Activated naive CD8-positive, alpha-beta T cell treated with anti-CD3 and anti-CD28 coated beads for 36 hours (primary cell): ENCODE measurements at regions not wholly inside any gene's neighbourhood (a gene's known extent, or its start where the extent isn't known, plus 50 kb on each side); places are given as distances from the start of the nearest gene placed in this dataset.
"Not testable (repeated sequence)": the region's sequence is repeated elsewhere in the genome, so short reads cannot be mapped to it uniquely, and the experiment has no call there.

ENCODE experiments used
- DNase-seq: peaks from one replicate; pipeline ENCODE4 v3.0.0; 2021
- H3K27ac Mint-ChIP-seq: one replicate; pipeline ENCODE4 v1.8.0; 2022; ENCODE audit warnings: mild to moderate bottlenecking, moderate library complexity, mixed read lengths
- H3K27me3 Mint-ChIP-seq: one replicate; pipeline ENCODE4 v1.8.0; 2022; ENCODE audit warnings: mild to moderate bottlenecking, mixed read lengths
- H3K36me3 Mint-ChIP-seq: one replicate; pipeline ENCODE4 v1.8.0; 2021; ENCODE audit warnings: mild to moderate bottlenecking, mixed read lengths
- H3K4me1 Mint-ChIP-seq: one replicate; pipeline ENCODE4 v1.8.0; 2021; ENCODE audit warnings: mixed read lengths
- H3K4me3 Mint-ChIP-seq: one replicate; pipeline ENCODE4 v1.8.0; 2022; ENCODE audit warnings: mild to moderate bottlenecking, moderate library complexity, mixed read lengths
- H3K9me3 Mint-ChIP-seq: one replicate; pipeline ENCODE4 v1.8.0; 2022; ENCODE audit warnings: mixed read lengths

GRCh38 chr4:132132433-132132832 is 1016.7 kb upstream of the PCDH10 start:
- Mint-ChIP-seq H3K27me3 (no peaks in the 10 kb centered on the region), H3K36me3 (no peaks in the 10 kb centered on the region), H3K27ac (no peak overlapping the region), H3K4me1 (no peaks in the 10 kb centered on the region), H3K9me3 (peaks cover 2% of the 10 kb centered on the region), H3K4me3 (no peak overlapping the region)
- no peak for DNase-seq

- Mint-ChIP-seq H3K27me3 (no peaks in the 10 kb centered on the region), H3K4me1 (no peaks in the 10 kb centered on the region), H3K9me3 (no peaks in the 10 kb centered on the region), H3K4me3 (no peak overlapping the region), H3K36me3 (no peaks in the 10 kb centered on the region), H3K27ac (no peak overlapping the region)
- no peak for DNase-seq
Observed at GRCh38 chr4:132169660-132170059, 979.4 kb upstream of the PCDH10 start.

GRCh38 chr4:132180020-132180427 is 969.1 kb upstream of the PCDH10 start:
- H3K27ac Mint-ChIP-seq: no peak overlapping the region
- H3K9me3 Mint-ChIP-seq: peaks cover 3% of the 10 kb centered on the region
- H3K4me1 Mint-ChIP-seq: no peaks in the 10 kb centered on the region
- H3K27me3 Mint-ChIP-seq: no peaks in the 10 kb centered on the region
- H3K36me3 Mint-ChIP-seq: no peaks in the 10 kb centered on the region
- no peak for DNase-seq
- no peak overlapping the region for H3K4me3 Mint-ChIP-seq

DNA sequence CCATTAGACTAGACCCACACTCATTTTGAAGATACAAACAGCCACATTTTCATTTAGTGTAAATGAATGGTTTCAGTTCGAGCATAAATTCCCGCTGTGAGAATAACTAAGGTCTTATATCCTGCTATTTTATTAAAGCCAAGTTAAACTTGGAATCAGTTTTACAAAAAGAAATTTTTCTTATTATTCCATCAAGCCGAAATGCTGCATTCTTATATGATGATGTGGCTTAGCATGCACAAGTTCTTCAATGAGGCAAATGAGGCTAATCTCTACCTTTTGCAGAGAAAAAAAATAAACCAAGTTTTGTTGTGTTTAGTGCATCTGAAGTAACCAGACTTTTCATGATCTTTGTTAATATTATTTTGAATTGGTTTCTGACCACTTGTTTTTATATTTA is 953.9 kb upstream of the PCDH10 start:
- DNase-seq: no peak
- no peaks in the 10 kb centered on the region for H3K4me1 Mint-ChIP-seq

GRCh38 chr4:132203618-132204017 is 945.5 kb upstream of the PCDH10 start:
- no peak overlapping the region for H3K27ac Mint-ChIP-seq
- no peaks in the 10 kb centered on the region for H3K36me3 Mint-ChIP-seq
- no peak for DNase-seq

More for the DNA sequence above, 953.9 kb upstream of the PCDH10 start:
- no peaks in the 10 kb centered on the region for H3K36me3 Mint-ChIP-seq
- H3K4me3 Mint-ChIP-seq: no peak overlapping the region
- H3K9me3 Mint-ChIP-seq: peaks cover 1% of the 10 kb centered on the region
- H3K27me3 Mint-ChIP-seq: no peaks in the 10 kb centered on the region
- no peak overlapping the region for H3K27ac Mint-ChIP-seq

DNA sequence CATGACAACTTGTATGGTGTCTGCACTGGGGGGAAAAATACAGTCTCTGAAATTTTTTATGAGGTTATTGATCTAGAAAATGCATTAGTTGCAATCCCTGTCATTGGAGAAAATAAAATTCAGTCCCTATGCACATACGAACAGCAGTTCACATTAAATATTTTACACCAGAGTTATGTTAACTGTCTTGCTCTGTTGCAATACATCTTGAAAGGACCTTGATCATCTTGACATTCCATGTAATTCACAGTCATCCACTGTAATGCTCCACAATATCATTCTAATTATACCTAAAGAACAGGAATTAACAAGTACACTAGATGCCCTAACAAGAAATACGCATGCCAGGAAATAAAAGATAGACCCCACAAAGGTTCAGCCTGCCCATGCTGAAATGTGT is 934.6 kb upstream of the PCDH10 start:
- DNase-seq: no peak
- H3K4me3 Mint-ChIP-seq: no peak overlapping the region
- H3K36me3 Mint-ChIP-seq: no peaks in the 10 kb centered on the region
- no peaks in the 10 kb centered on the region for H3K9me3 Mint-ChIP-seq
- H3K27ac Mint-ChIP-seq: no peak overlapping the region
- H3K27me3 Mint-ChIP-seq: no peaks in the 10 kb centered on the region
- no peaks in the 10 kb centered on the region for H3K4me1 Mint-ChIP-seq

More at GRCh38 chr4:132203618-132204017, 945.5 kb upstream of the PCDH10 start:
- H3K4me3 Mint-ChIP-seq: no peak overlapping the region
- no peaks in the 10 kb centered on the region for H3K27me3 Mint-ChIP-seq
- H3K9me3 Mint-ChIP-seq: peaks cover 2% of the 10 kb centered on the region
- no peaks in the 10 kb centered on the region for H3K4me1 Mint-ChIP-seq

DNA sequence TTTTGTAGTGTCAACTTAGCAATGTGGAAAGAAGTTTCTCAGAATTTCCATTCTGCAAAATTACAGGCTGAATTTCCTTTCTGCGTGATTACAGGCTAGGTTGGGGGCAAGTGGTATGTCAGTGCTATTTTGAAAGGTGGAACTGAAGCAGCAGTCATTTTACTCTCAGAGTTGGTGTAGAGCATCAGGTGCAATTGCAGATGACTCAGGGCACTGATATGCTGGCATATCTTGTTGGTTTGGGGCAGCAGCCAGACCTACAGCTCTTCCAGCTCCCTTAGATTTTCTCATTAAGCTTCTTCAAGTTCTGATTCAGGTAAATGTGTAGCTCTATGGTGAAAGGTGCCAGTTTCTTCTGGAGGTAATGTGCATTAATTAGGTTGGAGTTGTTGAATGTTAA is 930.7 kb upstream of the PCDH10 start:
- Mint-ChIP-seq H3K9me3 (no peaks in the 10 kb centered on the region), H3K36me3 (no peaks in the 10 kb centered on the region), H3K27ac (no peak overlapping the region), H3K4me3 (no peak overlapping the region), H3K4me1 (no peaks in the 10 kb centered on the region), H3K27me3 (no peaks in the 10 kb centered on the region)
- DNase-seq: no peak

- no peak for DNase-seq
- no peak overlapping the region for H3K4me3 Mint-ChIP-seq
- peaks cover 4% of the 10 kb centered on the region for H3K9me3 Mint-ChIP-seq
- H3K27me3 Mint-ChIP-seq: no peaks in the 10 kb centered on the region
- no peaks in the 10 kb centered on the region for H3K36me3 Mint-ChIP-seq
- H3K4me1 Mint-ChIP-seq: no peaks in the 10 kb centered on the region
- H3K27ac Mint-ChIP-seq: no peak overlapping the region
Observed at GRCh38 chr4:132227151-132227856, 921.8 kb upstream of the PCDH10 start.

- H3K27me3 Mint-ChIP-seq, H3K9me3 Mint-ChIP-seq, H3K27ac Mint-ChIP-seq, H3K36me3 Mint-ChIP-seq, H3K4me1 Mint-ChIP-seq, H3K4me3 Mint-ChIP-seq: not testable (repeated sequence)
- DNase-seq: peak; percentile 6
Observed at GRCh38 chr4:132227857-132228165, 921.3 kb upstream of the PCDH10 start.

GRCh38 chr4:132228676-132229075 is 920.4 kb upstream of the PCDH10 start:
- Mint-ChIP-seq H3K27ac (no peak overlapping the region), H3K9me3 (peaks cover 4% of the 10 kb centered on the region), H3K36me3 (no peaks in the 10 kb centered on the region), H3K4me3 (no peak overlapping the region), H3K4me1 (no peaks in the 10 kb centered on the region), H3K27me3 (no peaks in the 10 kb centered on the region)
- DNase-seq: no peak

- no peak for DNase-seq
- no peaks in the 10 kb centered on the region for H3K27me3 Mint-ChIP-seq
- no peaks in the 10 kb centered on the region for H3K36me3 Mint-ChIP-seq
- H3K4me3 Mint-ChIP-seq: no peak overlapping the region
- no peaks in the 10 kb centered on the region for H3K4me1 Mint-ChIP-seq
- no peak overlapping the region for H3K27ac Mint-ChIP-seq
- H3K9me3 Mint-ChIP-seq: peaks cover 4% of the 10 kb centered on the region
Observed at GRCh38 chr4:132230025-132230424, 919.1 kb upstream of the PCDH10 start.

DNA sequence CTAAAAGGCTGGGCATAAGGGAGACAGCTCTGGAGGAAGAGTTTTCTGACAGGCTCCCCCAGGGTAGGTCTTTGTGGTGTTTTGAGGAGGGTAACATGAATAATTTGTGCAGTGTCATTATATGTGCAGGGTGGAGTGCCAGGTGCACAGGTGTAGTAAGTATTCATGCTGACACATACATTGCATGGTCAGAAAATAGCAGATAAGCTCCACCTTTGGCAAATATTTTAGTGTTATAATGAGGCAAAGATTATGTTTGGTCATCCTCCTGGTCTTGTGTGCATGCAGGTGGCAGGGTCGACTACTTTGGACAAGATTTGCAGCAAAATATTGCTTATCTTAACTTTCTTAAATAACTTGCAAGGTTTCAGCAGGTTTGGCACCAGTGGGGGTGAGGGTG is 910.4 kb upstream of the PCDH10 start:
- Mint-ChIP-seq H3K27me3 (no peaks in the 10 kb centered on the region), H3K4me3 (no peak overlapping the region), H3K4me1 (no peaks in the 10 kb centered on the region), H3K9me3 (peaks cover 5% of the 10 kb centered on the region), H3K36me3 (no peaks in the 10 kb centered on the region), H3K27ac (no peak overlapping the region)
- no peak for DNase-seq

GRCh38 chr4:132240081-132240480 is 909.0 kb upstream of the PCDH10 start:
- H3K4me1 Mint-ChIP-seq: no peaks in the 10 kb centered on the region
- DNase-seq: no peak
- no peak overlapping the region for H3K4me3 Mint-ChIP-seq
- H3K27ac Mint-ChIP-seq: no peak overlapping the region
- H3K36me3 Mint-ChIP-seq: no peaks in the 10 kb centered on the region
- H3K9me3 Mint-ChIP-seq: peaks cover 5% of the 10 kb centered on the region
- H3K27me3 Mint-ChIP-seq: no peaks in the 10 kb centered on the region

DNA sequence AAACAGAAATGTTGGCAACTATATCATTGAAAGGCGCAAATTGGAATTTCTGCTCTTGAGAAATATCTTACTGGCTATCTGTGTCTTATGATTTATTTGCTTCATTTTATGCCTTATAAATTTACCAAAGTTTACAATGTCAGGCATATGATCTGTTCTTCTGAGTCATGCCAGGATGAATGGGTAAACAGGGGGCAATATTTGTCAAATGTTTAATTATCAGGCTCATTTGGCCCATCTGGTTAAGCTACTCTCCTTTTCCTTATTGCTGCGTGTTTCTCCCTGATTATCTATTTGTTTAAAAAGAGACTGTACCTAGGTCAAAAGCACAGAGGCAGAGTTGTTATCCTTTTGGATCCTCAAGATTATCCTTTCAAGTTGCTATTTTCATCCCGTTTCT is 903.8 kb upstream of the PCDH10 start:
- H3K4me1 Mint-ChIP-seq: no peaks in the 10 kb centered on the region
- H3K4me3 Mint-ChIP-seq: no peak overlapping the region
- no peak overlapping the region for H3K27ac Mint-ChIP-seq

GRCh38 chr4:132264176-132264575 is 884.9 kb upstream of the PCDH10 start:
- H3K4me1 Mint-ChIP-seq: no peaks in the 10 kb centered on the region
- no peak overlapping the region for H3K4me3 Mint-ChIP-seq
- no peak for DNase-seq
- no peaks in the 10 kb centered on the region for H3K36me3 Mint-ChIP-seq
- H3K27ac Mint-ChIP-seq: no peak overlapping the region
- H3K27me3 Mint-ChIP-seq: no peaks in the 10 kb centered on the region
- peaks cover 2% of the 10 kb centered on the region for H3K9me3 Mint-ChIP-seq

More for the DNA sequence above, 903.8 kb upstream of the PCDH10 start:
- DNase-seq: no peak
- H3K27me3 Mint-ChIP-seq: no peaks in the 10 kb centered on the region
- H3K36me3 Mint-ChIP-seq: no peaks in the 10 kb centered on the region
- H3K9me3 Mint-ChIP-seq: peaks cover 7% of the 10 kb centered on the region

DNA sequence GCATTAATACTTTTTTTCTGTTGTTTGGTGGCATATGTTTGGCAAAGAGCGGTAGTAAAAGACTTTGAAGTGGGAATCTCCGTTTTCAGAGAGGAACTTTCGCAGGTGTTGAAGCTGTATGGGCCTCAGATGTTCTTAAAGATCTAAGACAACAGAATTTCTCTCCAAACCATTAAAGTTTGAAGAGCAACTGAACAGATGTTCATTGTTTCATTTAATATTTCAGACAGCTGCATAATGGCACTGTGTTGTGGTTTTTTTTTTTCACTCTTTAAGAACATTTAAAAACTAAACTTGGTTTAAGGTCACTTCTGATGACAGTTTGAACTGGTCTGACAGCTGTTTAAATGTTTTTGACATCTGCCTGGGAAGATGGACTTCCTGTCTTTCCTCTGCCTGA is 882.7 kb upstream of the PCDH10 start:
- H3K4me1 Mint-ChIP-seq: no peaks in the 10 kb centered on the region
- DNase-seq: no peak
- H3K27me3 Mint-ChIP-seq: no peaks in the 10 kb centered on the region
- no peaks in the 10 kb centered on the region for H3K36me3 Mint-ChIP-seq
- H3K4me3 Mint-ChIP-seq: no peak overlapping the region
- no peak overlapping the region for H3K27ac Mint-ChIP-seq
- H3K9me3 Mint-ChIP-seq: peaks cover 2% of the 10 kb centered on the region
